ENCODE measurements at regions not wholly inside any gene's neighbourhood (a gene's known extent, or its start where the extent isn't known, plus 50 kb on each side); places are given as distances from the start of the nearest gene placed in this dataset.

- Histone ChIP-seq H3K27ac (no peak overlapping the region), H3K4me3 (no peak overlapping the region), H3K9me3 (replicated peaks) (no peaks in the 10 kb centered on the region), H3K27me3 (no peaks in the 10 kb centered on the region), H3K36me3 (no peaks in the 10 kb centered on the region), H3K4me1 (no peaks in the 10 kb centered on the region)
- DNase-seq: no peak
Measured at GRCh38 chr2:12202313-12203075, 456.1 kb downstream of the LPIN1 start.

- Histone ChIP-seq H3K4me3 (no peak overlapping the region), H3K4me1 (no peaks in the 10 kb centered on the region), H3K36me3 (no peaks in the 10 kb centered on the region), H3K9me3 (replicated peaks) (no peaks in the 10 kb centered on the region), H3K27me3 (no peaks in the 10 kb centered on the region), H3K27ac (no peak overlapping the region)
- no peak for DNase-seq
Measured at GRCh38 chr2:12203528-12203927, 457.1 kb downstream of the LPIN1 start.

GRCh38 chr2:12205086-12205485, 458.7 kb downstream of the LPIN1 start:
- Histone ChIP-seq H3K9me3 (replicated peaks) (no peaks in the 10 kb centered on the region), H3K27me3 (no peaks in the 10 kb centered on the region), H3K4me3 (no peak overlapping the region), H3K27ac (no peak overlapping the region), H3K4me1 (no peaks in the 10 kb centered on the region), H3K36me3 (no peaks in the 10 kb centered on the region)
- no peak for DNase-seq

GRCh38 chr2:12207491-12207890, 461.1 kb downstream of the LPIN1 start:
- DNase-seq: no peak
- H3K27me3 ChIP-seq: no peaks in the 10 kb centered on the region; the same call in 1 of the 2 replicates
- no peaks in the 10 kb centered on the region for H3K4me1 ChIP-seq
- H3K36me3 ChIP-seq: no peaks in the 10 kb centered on the region
- no peak overlapping the region for H3K27ac ChIP-seq
- no peaks in the 10 kb centered on the region for H3K9me3 ChIP-seq (replicated peaks)
- no peak overlapping the region for H3K4me3 ChIP-seq

- H3K4me3 ChIP-seq: no peak overlapping the region
- no peaks in the 10 kb centered on the region; the same call in 1 of the 2 replicates for H3K27me3 ChIP-seq
- H3K4me1 ChIP-seq: no peaks in the 10 kb centered on the region
- no peaks in the 10 kb centered on the region for H3K9me3 ChIP-seq (replicated peaks)
- H3K36me3 ChIP-seq: no peaks in the 10 kb centered on the region
- no peak overlapping the region for H3K27ac ChIP-seq
- no peak for DNase-seq
Measured at GRCh38 chr2:12210016-12210933, 463.8 kb downstream of the LPIN1 start.

GRCh38 chr2:12211326-12212175, 465.1 kb downstream of the LPIN1 start:
- no peak overlapping the region for H3K4me3 ChIP-seq
- no peaks in the 10 kb centered on the region for H3K36me3 ChIP-seq
- H3K27ac ChIP-seq: no peak overlapping the region
- H3K4me1 ChIP-seq: no peaks in the 10 kb centered on the region
- H3K9me3 ChIP-seq (replicated peaks): no peaks in the 10 kb centered on the region
- no peak for DNase-seq
- no peaks in the 10 kb centered on the region; the same call in 1 of the 2 replicates for H3K27me3 ChIP-seq

- H3K36me3 ChIP-seq: no peaks in the 10 kb centered on the region
- H3K27ac ChIP-seq: no peak overlapping the region
- H3K4me3 ChIP-seq: no peak overlapping the region
- no peaks in the 10 kb centered on the region; the same call in 1 of the 2 replicates for H3K27me3 ChIP-seq
- H3K4me1 ChIP-seq: no peaks in the 10 kb centered on the region
- H3K9me3 ChIP-seq (replicated peaks): no peaks in the 10 kb centered on the region
- no peak for DNase-seq
Measured at GRCh38 chr2:12212841-12213597, 466.6 kb downstream of the LPIN1 start.

- no peaks in the 10 kb centered on the region for H3K36me3 ChIP-seq
- H3K9me3 ChIP-seq (replicated peaks): no peaks in the 10 kb centered on the region
- H3K27me3 ChIP-seq: no peaks in the 10 kb centered on the region; the same call in 1 of the 2 replicates
- DNase-seq: no peak
- no peaks in the 10 kb centered on the region for H3K4me1 ChIP-seq
- H3K4me3 ChIP-seq: no peak overlapping the region
- H3K27ac ChIP-seq: no peak overlapping the region
Measured at GRCh38 chr2:12217175-12217574, 470.7 kb downstream of the LPIN1 start.

GRCh38 chr2:12219761-12220160, 473.3 kb downstream of the LPIN1 start:
- H3K27me3 ChIP-seq: no peaks in the 10 kb centered on the region
- H3K4me1 ChIP-seq: no peaks in the 10 kb centered on the region

GRCh38 chr2:12221584-12221983, 475.2 kb downstream of the LPIN1 start:
- Histone ChIP-seq H3K27ac (no peak overlapping the region), H3K36me3 (no peaks in the 10 kb centered on the region), H3K4me3 (no peak overlapping the region), H3K27me3 (no peaks in the 10 kb centered on the region), H3K4me1 (no peaks in the 10 kb centered on the region), H3K9me3 (replicated peaks) (peaks cover 16% of the 10 kb centered on the region)
- no peak for DNase-seq

More at GRCh38 chr2:12219761-12220160, 473.3 kb downstream of the LPIN1 start:
- H3K9me3 ChIP-seq (replicated peaks): peaks cover 11% of the 10 kb centered on the region
- no peaks in the 10 kb centered on the region for H3K36me3 ChIP-seq
- H3K4me3 ChIP-seq: no peak overlapping the region
- no peak for DNase-seq
- H3K27ac ChIP-seq: no peak overlapping the region

- Histone ChIP-seq H3K27me3 (no peaks in the 10 kb centered on the region), H3K4me1 (no peaks in the 10 kb centered on the region), H3K4me3 (no peak overlapping the region), H3K9me3 (replicated peaks) (peaks cover 16% of the 10 kb centered on the region), H3K36me3 (no peaks in the 10 kb centered on the region), H3K27ac (no peak overlapping the region)
- no peak for DNase-seq
Measured at GRCh38 chr2:12222554-12222953, 476.1 kb downstream of the LPIN1 start.

GRCh38 chr2:12223732-12224131, 477.3 kb downstream of the LPIN1 start:
- no peak overlapping the region for H3K27ac ChIP-seq
- peaks cover 16% of the 10 kb centered on the region for H3K9me3 ChIP-seq (replicated peaks)
- H3K4me3 ChIP-seq: no peak overlapping the region
- H3K4me1 ChIP-seq: no peaks in the 10 kb centered on the region
- H3K36me3 ChIP-seq: no peaks in the 10 kb centered on the region
- H3K27me3 ChIP-seq: no peaks in the 10 kb centered on the region
- DNase-seq: no peak

GRCh38 chr2:12226653-12227052, 480.2 kb downstream of the LPIN1 start:
- H3K4me1 ChIP-seq: no peaks in the 10 kb centered on the region
- no peaks in the 10 kb centered on the region for H3K27me3 ChIP-seq
- DNase-seq: no peak
- H3K27ac ChIP-seq: no peak overlapping the region
- H3K36me3 ChIP-seq: no peaks in the 10 kb centered on the region
- peaks cover 16% of the 10 kb centered on the region for H3K9me3 ChIP-seq (replicated peaks)
- H3K4me3 ChIP-seq: no peak overlapping the region

Measured in SJCRH30 (cell line).